WTC11 (cell line): ENCODE measurements at regions not wholly inside any gene's neighbourhood (a gene's known extent, or its start where the extent isn't known, plus 50 kb on each side); places are given as distances from the start of the nearest gene placed in this dataset.

Source experiments
- ATAC-seq: fragments of 200-7000 bp; cut with Tn5 transposase; 2 replicates; pipeline ENCODE4 v1.10.0; 2021; ENCODE audit warnings: mild to moderate bottlenecking, moderate library complexity
- CTCF ChIA-PET: fragments of 300-600 bp; sonication (Branson Sonifier 250); formaldehyde crosslinking; loops from one replicate; lab custom pipeline; 2021; ENCODE audit warnings: antibody characterized with exemption; lab: Charles Lee
- POLR2A ChIA-PET: fragments of 350-600 bp; sonication (Branson Sonifier 250); formaldehyde crosslinking; loops from one replicate; lab custom pipeline; 2021; ENCODE audit warnings: antibody characterized with exemption; lab: Charles Lee
- DNase-seq: peaks from one replicate; pipeline ENCODE4 v3.0.0; 2021; ENCODE audit warnings: low spot score
- H3K27ac Mint-ChIP-seq: 2 replicates; pipeline ENCODE4 v1.8.0; 2021; ENCODE audit warnings: mixed read lengths
- H3K27me3 Mint-ChIP-seq: 2 replicates; pipeline ENCODE4 v1.8.0; 2021; ENCODE audit warnings: low read depth, mild to moderate bottlenecking, moderate library complexity, mixed read lengths
- H3K36me3 Mint-ChIP-seq: 2 replicates; pipeline ENCODE4 v1.8.0; 2021; ENCODE audit warnings: mixed read lengths
- H3K4me1 Mint-ChIP-seq: 2 replicates; pipeline ENCODE4 v1.8.0; 2022; ENCODE audit warnings: mixed read lengths
- H3K4me3 Mint-ChIP-seq: 2 replicates; pipeline ENCODE4 v1.8.0; 2021; ENCODE audit warnings: mild to moderate bottlenecking, moderate library complexity, mixed read lengths
- H3K9me3 Mint-ChIP-seq: 2 replicates; pipeline ENCODE4 v1.8.0; 2021; ENCODE audit warnings: mixed read lengths
- ARID4B ChIP-seq: sonication (generic); formaldehyde crosslinking; IDR thresholded peaks from 2 replicates; pipeline ENCODE4 v1.8.0; 2023; ENCODE audit warnings: missing genetic modification reagents, mild to moderate bottlenecking, borderline replicate concordance
- CREB1 ChIP-seq: sonication (generic); formaldehyde crosslinking; IDR thresholded peaks from 2 replicates; pipeline ENCODE4 v1.8.0; 2023; ENCODE audit warnings: mild to moderate bottlenecking, missing genetic modification reagents
- FOXP1 ChIP-seq: sonication (generic); formaldehyde crosslinking; IDR thresholded peaks from 2 replicates; pipeline ENCODE4 v1.8.0; 2022; ENCODE audit warnings: missing genetic modification reagents, mild to moderate bottlenecking, moderate library complexity, borderline replicate concordance
- FOXP4 ChIP-seq: sonication (generic); formaldehyde crosslinking; IDR thresholded peaks from 2 replicates; pipeline ENCODE4 v1.8.0; 2022; ENCODE audit warnings: mild to moderate bottlenecking, missing genetic modification reagents
- JAZF1 ChIP-seq: fragments of 250-450 bp; sonication (Bioruptor Pico); IDR thresholded peaks from 2 replicates; pipeline ENCODE4 v1.9.0; 2021; ENCODE audit warnings: moderate library complexity, mild to moderate bottlenecking, inconsistent platforms
- NFE2L1 ChIP-seq: sonication (generic); formaldehyde crosslinking; IDR thresholded peaks from 2 replicates; pipeline ENCODE4 v1.8.1; 2023; ENCODE audit warnings: missing genetic modification reagents
- NR2C2 ChIP-seq: sonication (generic); formaldehyde crosslinking; IDR thresholded peaks from 2 replicates; pipeline ENCODE4 v1.8.0; 2022; ENCODE audit warnings: mild to moderate bottlenecking, missing genetic modification reagents
- OVOL2 ChIP-seq: fragments of 250-450 bp; sonication (Bioruptor Pico); IDR thresholded peaks from 2 replicates; pipeline ENCODE4 v1.9.0; 2021; ENCODE audit warnings: mild to moderate bottlenecking, borderline replicate concordance
- PRRX2 ChIP-seq: fragments of 250-450 bp; sonication (Bioruptor Pico); IDR thresholded peaks from 2 replicates; pipeline ENCODE4 v1.8.0; 2021; ENCODE audit warnings: mild to moderate bottlenecking
- RELA ChIP-seq: sonication (generic); formaldehyde crosslinking; IDR thresholded peaks from 2 replicates; pipeline ENCODE4 v1.8.1; 2022; ENCODE audit warnings: missing genetic modification reagents, mild to moderate bottlenecking, borderline replicate concordance
- SMAD3 ChIP-seq: sonication (generic); formaldehyde crosslinking; IDR thresholded peaks from 2 replicates; pipeline ENCODE4 v1.8.0; 2022; ENCODE audit warnings: missing genetic modification reagents, mild to moderate bottlenecking, borderline replicate concordance
- SMAD4 ChIP-seq: sonication (generic); formaldehyde crosslinking; IDR thresholded peaks from 2 replicates; pipeline ENCODE4 v1.8.0; 2022; ENCODE audit warnings: mild to moderate bottlenecking, missing genetic modification reagents
- SOX15 ChIP-seq: fragments of 250-450 bp; sonication (Bioruptor Pico); IDR thresholded peaks from 2 replicates; pipeline ENCODE4 v1.9.0; 2021; ENCODE audit warnings: mild to moderate bottlenecking
- ZBTB21 ChIP-seq: sonication (generic); formaldehyde crosslinking; IDR thresholded peaks from 2 replicates; pipeline ENCODE4 v1.8.1; 2023; ENCODE audit warnings: mild to moderate bottlenecking, missing genetic modification reagents, borderline replicate concordance
- ZNF396 ChIP-seq: fragments of 250-450 bp; sonication (Bioruptor Pico); IDR thresholded peaks from 2 replicates; pipeline ENCODE4 v1.8.0; 2021; ENCODE audit warnings: mild to moderate bottlenecking, moderate library complexity, borderline replicate concordance
- ZNF671 ChIP-seq: fragments of 250-450 bp; sonication (Bioruptor Pico); IDR thresholded peaks from 2 replicates; pipeline ENCODE4 v1.8.0; 2021; ENCODE audit warnings: mild to moderate bottlenecking
- ZSCAN18 ChIP-seq: fragments of 250-450 bp; sonication (Bioruptor Pico); IDR thresholded peaks from 2 replicates; pipeline ENCODE4 v2.1.2; 2022; ENCODE audit warnings: mild to moderate bottlenecking, moderate library complexity
- TF ChIP-seq, protein P1 (sequence below): sonication (generic); formaldehyde crosslinking; IDR thresholded peaks from 2 replicates; pipeline ENCODE4 v1.8.0; 2022; ENCODE audit warnings: mild to moderate bottlenecking, missing genetic modification reagents
- TF ChIP-seq, protein P2 (sequence below): sonication (generic); formaldehyde crosslinking; conservative IDR thresholded peaks from 2 replicates; pipeline ENCODE4 v1.8.1; 2022; ENCODE audit warnings: mild to moderate bottlenecking, missing genetic modification reagents
- TF ChIP-seq, protein P3 (sequence below): sonication (generic); formaldehyde crosslinking; conservative IDR thresholded peaks from 2 replicates; pipeline ENCODE4 v1.8.1; 2023; ENCODE audit warnings: mild to moderate bottlenecking, low read depth, missing genetic modification reagents, moderate library complexity
- TF ChIP-seq, protein P4 (sequence below): sonication (generic); formaldehyde crosslinking; IDR thresholded peaks from 2 replicates; pipeline ENCODE4 v1.8.1; 2022; ENCODE audit warnings: low read depth, missing genetic modification reagents, borderline replicate concordance

DNA sequence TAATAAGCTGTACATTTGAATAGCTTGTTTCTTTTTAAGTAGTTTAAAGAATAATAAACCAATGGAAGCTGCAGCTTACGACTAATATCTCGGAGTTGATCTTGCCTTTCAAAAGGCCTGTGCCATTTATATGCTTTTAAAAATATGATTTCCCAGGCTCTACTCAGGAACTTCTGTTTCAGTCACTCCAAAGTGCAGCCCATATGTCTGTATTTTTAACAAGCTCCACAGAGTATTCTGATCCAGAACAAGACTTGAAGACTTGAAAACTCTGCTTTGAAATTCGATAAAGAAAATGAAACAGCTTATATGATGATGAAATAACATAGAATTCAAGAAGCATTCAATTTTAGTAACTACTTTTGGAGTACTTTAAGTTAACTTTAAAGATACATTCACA is 79.1 kb upstream of the PLPPR4 start (continued):
- TF ChIP-seq ARID4B (no peak), FOXP1 (CRISPR knock-in tag) (no peak), SMAD4 (no peak), SMAD3 (CRISPR knock-in tag) (no peak), NFE2L1 (CRISPR knock-in tag) (no peak), ZSCAN18 (CRISPR knock-in tag) (no peak), JAZF1 (CRISPR knock-in tag) (no peak), SOX15 (CRISPR knock-in tag) (no peak), NR2C2 (CRISPR knock-in tag) (no peak), ZNF671 (CRISPR knock-in tag) (no peak), FOXP4 (CRISPR knock-in tag) (no peak), ZNF396 (CRISPR knock-in tag) (no peak)
- TF ChIP-seq, protein P1, sequence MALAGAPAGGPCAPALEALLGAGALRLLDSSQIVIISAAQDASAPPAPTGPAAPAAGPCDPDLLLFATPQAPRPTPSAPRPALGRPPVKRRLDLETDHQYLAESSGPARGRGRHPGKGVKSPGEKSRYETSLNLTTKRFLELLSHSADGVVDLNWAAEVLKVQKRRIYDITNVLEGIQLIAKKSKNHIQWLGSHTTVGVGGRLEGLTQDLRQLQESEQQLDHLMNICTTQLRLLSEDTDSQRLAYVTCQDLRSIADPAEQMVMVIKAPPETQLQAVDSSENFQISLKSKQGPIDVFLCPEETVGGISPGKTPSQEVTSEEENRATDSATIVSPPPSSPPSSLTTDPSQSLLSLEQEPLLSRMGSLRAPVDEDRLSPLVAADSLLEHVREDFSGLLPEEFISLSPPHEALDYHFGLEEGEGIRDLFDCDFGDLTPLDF (CRISPR knock-in tag): no peak

DNA sequence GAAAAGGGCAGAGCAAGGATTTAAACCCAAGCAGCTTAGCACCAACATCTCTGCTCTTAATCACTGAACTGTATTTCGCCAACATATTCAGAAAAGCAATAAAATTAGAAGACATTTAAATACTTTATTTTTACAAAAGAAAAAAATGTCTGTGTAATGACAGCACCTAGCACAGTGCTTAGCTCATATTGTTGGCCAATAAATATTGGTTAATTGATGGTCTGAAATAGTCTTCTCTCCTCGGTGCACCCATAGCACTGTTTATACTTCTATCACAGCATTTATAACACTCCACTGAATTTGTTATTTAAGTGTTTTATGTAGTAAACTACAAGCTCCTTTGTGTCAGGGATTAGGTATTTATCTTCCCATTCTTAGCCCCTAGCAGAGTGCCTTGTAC is 70.9 kb upstream of the PLPPR4 start:
- ATAC-seq: no peak
- ChIA-PET CTCF (no interaction called here), POLR2A (no interaction called here)
- no peak for DNase-seq
- no peaks in the 10 kb centered on the region for H3K36me3 Mint-ChIP-seq
- H3K4me3 Mint-ChIP-seq: no peak overlapping the region
- no peaks in the 10 kb centered on the region for H3K27me3 Mint-ChIP-seq
- no peaks in the 10 kb centered on the region for H3K4me1 Mint-ChIP-seq
- no peak for TF ChIP-seq ZBTB21 (CRISPR knock-in tag)
- H3K27ac Mint-ChIP-seq: no peak overlapping the region
- H3K9me3 Mint-ChIP-seq: peaks cover 6% of the 10 kb centered on the region

DNA sequence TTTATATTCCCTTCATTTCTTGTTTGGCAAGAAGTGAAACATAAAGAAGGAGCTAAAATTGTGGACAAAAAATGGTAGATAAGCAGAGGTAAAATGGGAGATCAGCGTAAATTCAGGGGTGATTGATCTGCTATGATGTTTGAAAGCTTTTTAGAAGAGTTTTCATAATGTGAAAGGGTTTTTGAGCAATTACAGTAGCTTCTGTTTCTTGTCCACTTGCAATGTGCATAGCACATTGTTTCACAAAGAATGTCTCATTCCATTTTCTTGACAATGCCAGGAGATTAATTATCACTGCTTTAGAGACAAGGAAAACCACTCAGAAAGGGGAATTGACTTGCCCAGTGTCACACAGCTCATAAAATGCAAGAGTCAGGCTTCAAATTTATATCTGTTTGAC is 65.9 kb upstream of the PLPPR4 start:
- no peak overlapping the region for H3K27ac Mint-ChIP-seq
- TF ChIP-seq RELA (CRISPR knock-in tag) (no peak), CREB1 (CRISPR knock-in tag) (no peak), PRRX2 (CRISPR knock-in tag) (no peak), OVOL2 (CRISPR knock-in tag) (no peak), NR2C2 (CRISPR knock-in tag) (no peak)
- TF ChIP-seq, protein P2, sequence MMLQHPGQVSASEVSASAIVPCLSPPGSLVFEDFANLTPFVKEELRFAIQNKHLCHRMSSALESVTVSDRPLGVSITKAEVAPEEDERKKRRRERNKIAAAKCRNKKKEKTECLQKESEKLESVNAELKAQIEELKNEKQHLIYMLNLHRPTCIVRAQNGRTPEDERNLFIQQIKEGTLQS: no peak
- TF ChIP-seq, protein P3, sequence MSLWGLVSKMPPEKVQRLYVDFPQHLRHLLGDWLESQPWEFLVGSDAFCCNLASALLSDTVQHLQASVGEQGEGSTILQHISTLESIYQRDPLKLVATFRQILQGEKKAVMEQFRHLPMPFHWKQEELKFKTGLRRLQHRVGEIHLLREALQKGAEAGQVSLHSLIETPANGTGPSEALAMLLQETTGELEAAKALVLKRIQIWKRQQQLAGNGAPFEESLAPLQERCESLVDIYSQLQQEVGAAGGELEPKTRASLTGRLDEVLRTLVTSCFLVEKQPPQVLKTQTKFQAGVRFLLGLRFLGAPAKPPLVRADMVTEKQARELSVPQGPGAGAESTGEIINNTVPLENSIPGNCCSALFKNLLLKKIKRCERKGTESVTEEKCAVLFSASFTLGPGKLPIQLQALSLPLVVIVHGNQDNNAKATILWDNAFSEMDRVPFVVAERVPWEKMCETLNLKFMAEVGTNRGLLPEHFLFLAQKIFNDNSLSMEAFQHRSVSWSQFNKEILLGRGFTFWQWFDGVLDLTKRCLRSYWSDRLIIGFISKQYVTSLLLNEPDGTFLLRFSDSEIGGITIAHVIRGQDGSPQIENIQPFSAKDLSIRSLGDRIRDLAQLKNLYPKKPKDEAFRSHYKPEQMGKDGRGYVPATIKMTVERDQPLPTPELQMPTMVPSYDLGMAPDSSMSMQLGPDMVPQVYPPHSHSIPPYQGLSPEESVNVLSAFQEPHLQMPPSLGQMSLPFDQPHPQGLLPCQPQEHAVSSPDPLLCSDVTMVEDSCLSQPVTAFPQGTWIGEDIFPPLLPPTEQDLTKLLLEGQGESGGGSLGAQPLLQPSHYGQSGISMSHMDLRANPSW: no peak
- TF ChIP-seq, protein P4, sequence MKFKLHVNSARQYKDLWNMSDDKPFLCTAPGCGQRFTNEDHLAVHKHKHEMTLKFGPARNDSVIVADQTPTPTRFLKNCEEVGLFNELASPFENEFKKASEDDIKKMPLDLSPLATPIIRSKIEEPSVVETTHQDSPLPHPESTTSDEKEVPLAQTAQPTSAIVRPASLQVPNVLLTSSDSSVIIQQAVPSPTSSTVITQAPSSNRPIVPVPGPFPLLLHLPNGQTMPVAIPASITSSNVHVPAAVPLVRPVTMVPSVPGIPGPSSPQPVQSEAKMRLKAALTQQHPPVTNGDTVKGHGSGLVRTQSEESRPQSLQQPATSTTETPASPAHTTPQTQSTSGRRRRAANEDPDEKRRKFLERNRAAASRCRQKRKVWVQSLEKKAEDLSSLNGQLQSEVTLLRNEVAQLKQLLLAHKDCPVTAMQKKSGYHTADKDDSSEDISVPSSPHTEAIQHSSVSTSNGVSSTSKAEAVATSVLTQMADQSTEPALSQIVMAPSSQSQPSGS (CRISPR knock-in tag): no peak
- no peaks in the 10 kb centered on the region for H3K36me3 Mint-ChIP-seq
- H3K9me3 Mint-ChIP-seq: no peaks in the 10 kb centered on the region
- POLR2A ChIA-PET: no interaction called here
- CTCF ChIA-PET: no interaction called here
- no peaks in the 10 kb centered on the region for H3K4me1 Mint-ChIP-seq
- no peaks in the 10 kb centered on the region for H3K27me3 Mint-ChIP-seq
- no peak for ATAC-seq
- DNase-seq: no peak
- no peak overlapping the region for H3K4me3 Mint-ChIP-seq
